GM18505 (cell line): ENCODE measurements at regions not wholly inside any gene's neighbourhood (a gene's known extent, or its start where the extent isn't known, plus 50 kb on each side); places are given as distances from the start of the nearest gene placed in this dataset.

Source experiments
- ATAC-seq: cut with Tn5 transposase; IDR thresholded peaks from one replicate; pipeline ENCODE4 v1.9.1; 2021; ENCODE audit not compliant: unreplicated experiment
- POLR2A ChIP-seq: IDR thresholded peaks from 4 replicates; pipeline ENCODE4 v1.6.1; 2011; ENCODE audit warnings: borderline replicate concordance; ENCODE audit not compliant: insufficient read depth, insufficient read length; ENCODE audit errors: extremely low read depth

DNA sequence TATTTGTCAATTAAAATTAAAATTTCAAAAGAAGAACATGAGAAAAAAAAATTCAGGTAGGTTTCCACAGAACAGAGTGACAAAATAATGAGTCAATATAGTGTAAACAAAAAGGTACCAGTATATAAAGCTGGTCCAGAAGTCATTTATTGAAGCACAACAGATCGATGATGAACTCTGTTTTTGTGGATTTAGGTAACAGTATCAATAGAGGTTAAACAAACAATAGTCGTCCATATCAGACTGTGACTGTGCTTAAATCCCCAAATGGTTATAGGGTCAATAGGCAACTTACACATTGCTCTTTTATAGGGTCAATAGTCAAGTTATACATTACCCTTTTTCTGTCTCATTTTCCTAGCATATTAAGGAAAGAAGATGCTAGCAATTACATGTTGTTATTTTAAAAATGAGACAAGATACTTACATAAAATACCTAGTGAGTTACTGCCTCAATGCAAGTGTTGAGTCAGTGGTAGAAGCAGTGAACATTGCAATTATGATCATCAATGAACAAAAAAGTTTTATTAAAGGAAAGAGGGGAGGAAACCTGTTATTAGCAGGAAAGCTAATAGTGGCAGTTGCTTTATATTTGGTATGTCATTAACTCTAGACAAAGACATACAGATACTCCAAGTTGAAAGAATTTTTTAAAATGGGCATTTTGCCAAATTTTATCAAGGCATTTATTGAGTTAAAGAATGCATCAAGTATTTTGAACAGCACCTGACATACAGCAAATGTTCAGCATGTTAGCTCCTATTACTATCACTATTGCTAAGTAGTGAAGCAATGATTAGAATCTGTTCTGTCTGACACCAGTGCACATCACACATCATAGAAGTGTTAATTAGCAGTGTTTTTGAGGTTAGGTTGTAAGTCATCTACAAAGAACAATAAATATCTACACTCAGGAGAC lies 102.9 kb downstream of the CCER1 start:
- ATAC-seq, result no peak
- TF ChIP-seq POLR2A, result no peak

DNA sequence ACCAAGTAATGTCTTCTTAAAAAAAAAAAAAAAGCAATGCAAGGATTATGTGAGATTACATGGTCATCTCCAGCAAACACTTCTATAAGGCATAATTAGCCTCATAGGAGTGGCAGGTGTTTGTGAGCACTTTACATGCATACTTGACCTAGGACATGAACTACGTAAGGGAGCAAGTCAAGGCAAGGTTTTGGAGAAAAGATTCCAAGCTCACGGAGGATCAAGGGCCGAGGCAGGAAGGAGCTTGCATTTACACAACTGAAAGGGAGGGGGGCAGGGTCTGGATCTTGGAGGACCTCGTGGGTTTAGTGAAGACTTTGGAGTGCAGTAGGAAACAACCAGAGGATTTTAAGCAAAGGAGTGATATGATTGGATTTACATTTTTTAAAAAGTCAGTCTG lies 112.5 kb downstream of the CCER1 start:
- no peak for TF ChIP-seq POLR2A

DNA sequence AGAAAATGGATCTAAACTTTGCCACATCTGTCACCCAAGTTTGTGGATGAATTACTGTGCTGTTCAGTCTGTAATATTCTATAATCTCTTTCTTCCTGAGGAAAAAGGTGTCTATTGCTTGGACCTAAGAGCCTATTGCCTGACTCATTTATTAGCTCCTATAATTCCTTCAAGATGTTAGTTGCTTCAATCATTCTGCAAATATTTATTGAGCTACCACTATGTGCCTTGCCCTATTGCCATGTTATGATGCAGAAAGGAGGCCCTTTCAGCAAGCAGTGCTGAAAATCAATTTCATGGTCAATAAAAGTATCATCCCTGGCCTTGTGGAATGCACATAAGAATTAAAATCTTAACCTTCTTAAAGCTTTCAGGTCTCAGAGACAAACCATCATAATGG lies 113.6 kb downstream of the CCER1 start:
- TF ChIP-seq POLR2A, result no peak
- no peak for ATAC-seq

More for the DNA sequence above, 112.5 kb downstream of the CCER1 start:
- ATAC-seq, result no peak

DNA sequence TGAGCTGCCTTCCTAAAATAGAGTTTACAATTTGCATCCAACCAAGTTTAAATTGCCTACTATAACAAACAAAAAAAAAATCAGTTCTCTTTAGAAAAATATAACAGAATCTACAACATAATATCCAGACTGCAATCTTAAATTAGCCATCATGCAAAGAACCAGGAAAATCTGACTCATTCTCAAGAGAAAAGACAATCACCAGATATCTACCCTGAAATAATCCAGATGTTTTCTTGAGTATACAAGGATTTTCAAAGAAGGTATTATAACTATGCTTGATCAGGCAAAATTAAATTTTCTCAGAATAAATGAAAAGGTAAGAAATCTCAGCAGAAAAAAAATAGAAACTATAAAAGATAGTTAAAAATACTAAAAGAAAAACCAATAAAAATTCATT lies 115.6 kb downstream of the CCER1 start:
- no peak for ATAC-seq
- TF ChIP-seq POLR2A, result no peak

GRCh38 chr12:90836689-90837088 lies 118.3 kb downstream of the CCER1 start:
- no peak for ATAC-seq
- TF ChIP-seq POLR2A, result no peak

DNA sequence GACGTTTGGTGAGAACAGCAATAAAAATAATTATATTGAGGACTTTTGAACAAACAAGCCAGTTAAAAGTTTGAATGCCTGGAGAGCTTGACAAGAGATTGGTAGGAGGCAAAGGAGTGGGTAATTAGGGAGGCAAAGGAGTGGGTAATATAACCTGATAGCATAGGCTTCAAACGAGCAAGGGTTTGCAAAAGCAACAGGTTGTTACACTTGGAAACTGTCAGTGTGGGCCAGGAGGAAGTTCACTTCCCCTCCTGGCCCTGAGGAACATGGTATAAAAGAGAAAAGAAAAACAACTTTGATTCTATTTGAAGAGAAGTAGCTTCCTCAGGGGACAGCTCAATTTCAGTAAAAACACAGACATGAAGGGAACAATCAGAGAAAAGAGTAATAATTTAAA lies 121.7 kb downstream of the CCER1 start:
- no peak for TF ChIP-seq POLR2A
- ATAC-seq, result no peak

DNA sequence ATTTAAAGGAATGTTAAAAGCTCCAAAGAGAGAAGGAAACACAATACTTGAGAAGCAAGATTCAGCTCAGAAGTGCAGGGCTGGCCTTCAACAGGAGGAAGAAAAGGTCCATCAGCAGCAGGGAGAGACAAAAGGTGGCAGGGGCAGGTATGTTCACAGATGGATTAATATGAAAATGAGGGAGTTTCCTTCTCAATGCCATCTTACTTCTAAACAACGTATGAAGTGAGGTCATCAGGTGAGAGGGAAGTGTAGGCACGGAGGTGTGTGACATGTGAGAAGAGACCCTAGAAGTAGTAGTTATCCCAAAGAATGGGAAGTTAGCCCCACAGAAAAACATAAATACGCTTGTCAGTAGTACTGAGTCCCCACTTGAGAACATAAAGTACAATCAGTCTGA lies 122.5 kb downstream of the CCER1 start:
- TF ChIP-seq POLR2A, result no peak
- ATAC-seq, result no peak

DNA sequence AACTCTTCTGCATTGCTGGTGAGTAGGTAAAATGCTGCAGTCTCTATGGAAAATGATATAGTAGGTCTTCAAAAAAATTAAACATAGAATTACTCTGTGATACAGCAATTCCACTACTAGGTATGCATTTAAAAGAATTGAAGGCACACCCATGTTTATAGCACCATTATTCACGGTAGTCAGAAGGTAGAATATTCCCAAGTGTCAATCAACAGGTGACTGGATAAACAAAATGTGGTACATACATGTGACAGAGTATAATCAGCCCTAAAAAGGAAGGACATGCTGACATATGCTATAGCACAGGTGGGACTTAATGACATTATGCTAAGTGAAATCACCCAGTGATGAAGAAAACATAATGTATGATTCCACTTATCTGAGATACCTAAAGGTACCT lies 123.3 kb downstream of the CCER1 start:
- no peak for ATAC-seq
- TF ChIP-seq POLR2A, result no peak

- no peak for ATAC-seq
These were observed 125.9 kb downstream of the CCER1 start for GRCh38 chr12:90829044-90829443.

GRCh38 chr12:90828621-90829020 lies 126.4 kb downstream of the CCER1 start:
- ATAC-seq, result no peak
- no peak for TF ChIP-seq POLR2A

More at GRCh38 chr12:90829044-90829443, 125.9 kb downstream of the CCER1 start:
- TF ChIP-seq POLR2A, result no peak

DNA sequence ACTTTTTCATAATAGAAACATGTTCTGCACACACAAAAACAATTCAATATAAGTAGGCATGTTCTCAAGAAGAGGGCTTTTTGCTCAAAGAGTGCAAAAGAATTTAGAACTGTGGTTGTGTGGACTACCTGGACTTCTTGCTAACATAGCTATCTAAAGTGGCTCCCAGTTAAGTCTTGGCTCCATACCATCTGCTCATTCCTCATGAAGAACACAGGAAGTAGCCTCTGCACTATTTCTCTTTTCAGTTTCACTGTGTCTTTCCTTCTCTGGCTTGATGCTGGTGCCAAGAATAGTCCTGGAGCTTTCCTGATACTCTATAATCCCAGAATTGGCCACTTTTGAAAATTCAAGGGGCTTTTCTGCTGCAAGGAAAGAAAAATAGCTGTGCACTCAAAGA lies 127.4 kb downstream of the CCER1 start:
- TF ChIP-seq POLR2A, result no peak
- no peak for ATAC-seq

DNA sequence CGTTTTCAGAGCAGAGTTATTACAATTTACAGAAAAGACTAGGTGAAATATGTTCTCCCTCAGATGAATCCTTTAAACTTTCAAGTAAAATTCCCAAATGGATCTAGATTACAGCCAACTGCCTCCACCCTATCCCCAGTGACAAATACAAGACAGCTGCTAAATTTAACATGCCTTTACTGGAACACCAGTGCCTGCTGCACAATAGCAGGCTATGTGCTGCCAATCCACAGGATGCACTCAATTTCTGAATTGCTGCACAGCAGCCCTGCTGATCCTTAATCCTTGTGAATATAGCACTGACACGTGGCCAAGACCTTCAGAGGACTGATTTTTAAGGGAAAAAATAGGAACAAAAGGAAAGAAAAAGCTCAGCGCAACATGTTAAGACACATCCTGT lies 128.9 kb downstream of the CCER1 start:
- ATAC-seq, result no peak
- TF ChIP-seq POLR2A, result no peak

GRCh38 chr12:90823859-90824258 lies 131.1 kb downstream of the CCER1 start:
- no peak for TF ChIP-seq POLR2A
- no peak for ATAC-seq

- no peak for ATAC-seq
- TF ChIP-seq POLR2A, result no peak
These were observed 135.3 kb downstream of the CCER1 start for GRCh38 chr12:90819709-90820108.

DNA sequence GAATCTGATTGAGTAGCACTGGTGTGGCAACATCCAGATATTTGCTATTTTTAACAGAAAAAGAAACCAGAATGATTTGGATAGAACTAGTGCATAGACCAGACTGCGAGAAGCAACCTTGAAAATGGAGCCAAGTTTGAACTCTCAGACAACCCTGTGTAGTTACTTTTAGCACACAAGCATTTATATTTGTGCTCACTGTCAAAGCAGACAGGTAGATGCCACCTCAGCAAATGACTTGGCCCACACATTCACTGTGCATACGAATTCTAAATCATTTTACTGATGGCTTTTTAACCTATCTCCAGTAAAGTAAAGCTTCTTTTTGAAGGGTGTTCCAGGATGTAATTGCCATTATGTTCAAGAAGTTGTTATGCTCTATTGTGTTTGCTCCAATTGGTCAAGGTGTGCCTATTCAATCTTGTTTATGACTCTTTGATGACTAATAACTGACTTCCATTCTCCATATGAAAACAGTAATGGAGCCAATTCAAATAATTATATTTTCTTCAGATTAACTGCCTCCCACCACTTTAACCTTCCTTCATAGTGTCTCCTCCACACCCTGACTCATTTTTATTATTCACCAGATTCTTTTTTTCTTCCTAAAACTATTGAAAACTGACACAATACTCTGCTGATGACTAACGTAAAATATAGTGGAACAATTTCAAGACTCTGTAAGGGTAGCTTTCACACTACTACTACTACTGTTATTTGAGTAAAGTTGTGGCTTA lies 138.5 kb downstream of the CCER1 start:
- no peak for TF ChIP-seq POLR2A
- ATAC-seq, result no peak

GRCh38 chr12:90809940-90810339 lies 145.0 kb downstream of the CCER1 start:
- no peak for ATAC-seq
- TF ChIP-seq POLR2A, result no peak
